Upper lobe of left lung (tissue), 6 donors: ENCODE measurements at regions not wholly inside any gene's neighbourhood (a gene's known extent, or its start where the extent isn't known, plus 50 kb on each side); places are given as distances from the start of the nearest gene placed in this dataset.

Experiments used
- ATAC-seq, 2 donors: fragments of 200-7000 bp; cut with Tn5 transposase; one replicate each; pipeline ENCODE4 v1.9.1; 2022; ENCODE audit warnings: mild to moderate bottlenecking in 2 of 2, moderate library complexity in 2 of 2; ENCODE audit not compliant: low FRiP score in 2 of 2
- DNase-seq, 2 donors: peaks; one replicate each; pipeline ENCODE4 v3.0.0-alpha.2; 2019 to 2020
- H3K27ac ChIP-seq, 4 donors: fragments of 200-600 bp; sonication (generic); one replicate each; pipeline ENCODE4 v1.5.1; 2016 to 2019
- H3K27me3 ChIP-seq, 4 donors: fragments of 200-600 bp; sonication (generic); one replicate each; pipeline ENCODE4 v1.5.1; 2017 to 2019
- H3K36me3 ChIP-seq, 4 donors: fragments of 200-600 bp; sonication (generic); one replicate each; pipeline ENCODE4 v1.5.1; 2016 to 2019
- H3K4me1 ChIP-seq, 4 donors: fragments of 200-600 bp; sonication (generic); one replicate each; pipeline ENCODE4 v1.5.1; 2018 to 2019
- H3K4me3 ChIP-seq, 4 donors: fragments of 200-600 bp; sonication (generic); one replicate each; pipeline ENCODE4 v1.5.1; 2017 to 2019; ENCODE audit warnings: mild to moderate bottlenecking in 2 of 4, moderate library complexity in 1 of 4
- H3K9me3 ChIP-seq, 4 donors: fragments of 200-600 bp; sonication (generic); one replicate each; pipeline ENCODE4 v1.5.1; 2018 to 2019
- EP300 ChIP-seq, 4 donors: sonication (generic); formaldehyde crosslinking; IDR thresholded peaks; one replicate each; pipeline ENCODE4 v1.5.1; 2017; ENCODE audit warnings: antibody characterized with exemption in 4 of 4, control low read depth in 2 of 4
- POLR2A ChIP-seq, 4 donors: fragments of 450-650 bp; IDR thresholded peaks; one replicate each; pipeline ENCODE4 v1.5.1; 2016 to 2017; ENCODE audit warnings: antibody characterized with exemption in 4 of 4, mild to moderate bottlenecking in 2 of 4
- POLR2AphosphoS5 ChIP-seq, 2 donors: sonication (generic); formaldehyde crosslinking; IDR thresholded peaks; one replicate each; pipeline ENCODE4 v1.5.1; 2017; ENCODE audit warnings: antibody characterized with exemption in 2 of 2
- WGBS, 2 donors: methylation state at CpG; one replicate each; pipeline ENCODE4 v1.1.5; 2017 to 2018; 5-methylcytosine and 5-hydroxymethylcytosine counted together
- TF ChIP-seq, protein P1 (sequence below), 6 experiments: fragments of 450-650 bp in 4 of 6; fragments of 200-600 bp in 2 of 6; sonication (generic) in 2 of 6; IDR thresholded peaks; one replicate each; pipeline ENCODE4 v1.5.1; 2016 to 2019; ENCODE audit warnings: antibody characterized with exemption in 6 of 6
- donor health status: DM: no; HTN: no; CAD: no; lungs with moderate emphysema.
- donor health status: DM: no; HTN: yes; CAD: no; lungs with severe emphysema.

DNA sequence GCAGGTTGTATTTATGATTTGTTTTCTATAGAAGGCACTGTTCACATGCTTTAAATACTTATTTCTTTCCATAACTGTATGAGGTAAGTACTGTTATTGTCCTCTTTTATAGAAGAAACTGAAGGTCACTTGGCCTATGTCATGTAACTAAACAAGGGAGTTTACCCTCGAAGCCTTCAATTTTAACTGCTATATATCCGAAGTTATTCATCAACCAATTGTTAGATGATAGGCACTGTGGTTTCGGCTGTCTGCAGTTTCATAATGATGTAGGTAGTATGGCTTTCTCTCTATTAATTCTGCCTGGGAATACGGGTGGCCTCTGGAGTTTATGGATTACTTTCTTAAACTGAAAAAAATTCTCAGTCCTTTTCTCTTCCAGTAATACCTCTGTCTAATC lies 413.3 kb upstream of the ADGRL2 start:
- Histone ChIP-seq H3K27ac (no peak overlapping the region), H3K4me3 (no peak overlapping the region), H3K27me3 (no peaks in the 10 kb centered on the region), H3K9me3 (no peaks in the 10 kb centered on the region), H3K4me1 (no peaks in the 10 kb centered on the region), H3K36me3 (no peaks in the 10 kb centered on the region)
- ATAC-seq (no peak), DNase-seq (no peak)
- WGBS, 2 donors, result 85 to 86% methylated on average over 4 of the region's 4 CpGs
- TF ChIP-seq EP300 (IDR thresholded peaks at IDR 0.05) (no peak), POLR2A (IDR thresholded peaks at IDR 0.05) (no peak), POLR2AphosphoS5 (IDR thresholded peaks at IDR 0.05) (no peak)
- TF ChIP-seq, protein P1, sequence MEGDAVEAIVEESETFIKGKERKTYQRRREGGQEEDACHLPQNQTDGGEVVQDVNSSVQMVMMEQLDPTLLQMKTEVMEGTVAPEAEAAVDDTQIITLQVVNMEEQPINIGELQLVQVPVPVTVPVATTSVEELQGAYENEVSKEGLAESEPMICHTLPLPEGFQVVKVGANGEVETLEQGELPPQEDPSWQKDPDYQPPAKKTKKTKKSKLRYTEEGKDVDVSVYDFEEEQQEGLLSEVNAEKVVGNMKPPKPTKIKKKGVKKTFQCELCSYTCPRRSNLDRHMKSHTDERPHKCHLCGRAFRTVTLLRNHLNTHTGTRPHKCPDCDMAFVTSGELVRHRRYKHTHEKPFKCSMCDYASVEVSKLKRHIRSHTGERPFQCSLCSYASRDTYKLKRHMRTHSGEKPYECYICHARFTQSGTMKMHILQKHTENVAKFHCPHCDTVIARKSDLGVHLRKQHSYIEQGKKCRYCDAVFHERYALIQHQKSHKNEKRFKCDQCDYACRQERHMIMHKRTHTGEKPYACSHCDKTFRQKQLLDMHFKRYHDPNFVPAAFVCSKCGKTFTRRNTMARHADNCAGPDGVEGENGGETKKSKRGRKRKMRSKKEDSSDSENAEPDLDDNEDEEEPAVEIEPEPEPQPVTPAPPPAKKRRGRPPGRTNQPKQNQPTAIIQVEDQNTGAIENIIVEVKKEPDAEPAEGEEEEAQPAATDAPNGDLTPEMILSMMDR (IDR thresholded peaks at IDR 0.05), result no peak

DNA sequence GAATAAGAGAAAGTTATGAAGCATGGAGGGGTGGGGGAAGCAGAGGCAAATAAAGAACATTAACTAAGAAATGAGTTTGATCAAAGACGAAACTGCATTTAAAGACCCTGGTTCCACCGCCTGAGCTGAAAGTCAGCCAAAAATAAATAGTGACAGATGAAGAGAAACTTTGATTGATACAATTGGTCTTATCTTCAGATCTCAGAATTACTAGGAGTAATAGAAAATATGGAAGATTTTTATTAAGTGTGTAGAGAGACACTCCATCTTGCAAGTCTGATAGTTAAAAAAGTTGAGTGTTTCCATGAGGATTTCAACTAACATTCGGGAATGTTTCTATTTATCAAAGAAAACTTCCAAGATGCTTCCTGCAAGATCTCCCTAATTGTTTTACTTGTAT lies 418.2 kb upstream of the ADGRL2 start:
- Histone ChIP-seq H3K9me3 (no peaks in the 10 kb centered on the region), H3K27ac (no peak overlapping the region), H3K4me1 (peaks cover 0 to 4% (median 0%) of the 10 kb centered on the region in 4 donors), H3K4me3 (no peak overlapping the region), H3K27me3 (no peaks in the 10 kb centered on the region), H3K36me3 (no peaks in the 10 kb centered on the region)
- WGBS, 2 donors, result 56 to 61% methylated on average over 3 of the region's 3 CpGs
- no peak for DNase-seq
- ATAC-seq, result no peak
- no peak for TF ChIP-seq POLR2AphosphoS5 (IDR thresholded peaks at IDR 0.05)
- no peak for TF ChIP-seq POLR2A (IDR thresholded peaks at IDR 0.05)
- no peak for TF ChIP-seq EP300 (IDR thresholded peaks at IDR 0.05)
- TF ChIP-seq, protein P1 (IDR thresholded peaks at IDR 0.05), result no peak

DNA sequence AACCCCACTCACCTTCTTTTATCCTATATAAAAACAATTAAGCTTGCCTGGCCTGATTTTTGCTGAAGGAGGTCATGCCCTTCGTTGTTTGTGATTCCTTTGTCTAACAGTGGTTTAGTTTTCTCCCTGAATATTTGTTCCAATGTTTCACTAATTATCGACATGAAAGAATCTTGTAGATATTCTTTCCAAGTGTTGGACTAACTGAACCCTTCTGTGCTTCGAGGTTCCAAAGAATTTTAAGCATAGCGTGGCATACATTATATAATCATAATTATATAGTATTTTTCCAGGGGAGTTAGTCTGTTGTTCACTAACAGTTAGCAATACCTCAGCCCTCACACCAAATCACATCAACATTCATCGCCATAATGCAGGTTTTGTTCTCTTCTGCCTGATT lies 418.9 kb upstream of the ADGRL2 start:
- Histone ChIP-seq H3K9me3 (no peaks in the 10 kb centered on the region), H3K4me3 (no peak overlapping the region), H3K36me3 (no peaks in the 10 kb centered on the region), H3K27ac (no peak overlapping the region), H3K27me3 (no peaks in the 10 kb centered on the region), H3K4me1 (peaks cover 0 to 4% (median 0%) of the 10 kb centered on the region in 4 donors)
- TF ChIP-seq POLR2A (IDR thresholded peaks at IDR 0.05), result no peak
- no peak for TF ChIP-seq POLR2AphosphoS5 (IDR thresholded peaks at IDR 0.05)
- TF ChIP-seq, protein P1 (IDR thresholded peaks at IDR 0.05), result no peak
- no peak for TF ChIP-seq EP300 (IDR thresholded peaks at IDR 0.05)
- DNase-seq, result no peak
- WGBS, 2 donors, result 76 to 80% methylated on average over 5 of the region's 5 CpGs
- ATAC-seq, result no peak

DNA sequence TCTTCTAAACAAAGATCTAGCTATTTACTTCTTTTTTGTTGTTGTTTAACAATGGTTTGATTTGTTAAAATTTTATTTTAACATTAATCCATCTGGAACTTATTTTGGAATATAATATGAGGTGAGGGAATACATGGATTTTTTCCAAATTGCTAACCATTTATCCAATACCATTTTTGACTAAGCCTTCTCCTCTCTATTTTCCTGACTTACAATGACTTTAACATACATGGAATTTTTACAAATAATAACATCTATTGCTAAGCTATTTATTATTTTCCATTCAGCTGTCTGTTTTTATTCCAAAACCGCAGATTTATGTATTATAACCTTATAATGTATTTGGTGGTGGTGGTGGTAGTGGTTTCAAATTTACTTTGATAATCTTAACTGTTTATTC lies 420.3 kb upstream of the ADGRL2 start:
- H3K36me3 ChIP-seq, result no peaks in the 10 kb centered on the region
- no peak overlapping the region for H3K4me3 ChIP-seq
- TF ChIP-seq POLR2A (IDR thresholded peaks at IDR 0.05) (no peak), EP300 (IDR thresholded peaks at IDR 0.05) (no peak), POLR2AphosphoS5 (IDR thresholded peaks at IDR 0.05) (no peak)
- TF ChIP-seq, protein P1 (IDR thresholded peaks at IDR 0.05), result no peak
- no peaks in the 10 kb centered on the region for H3K9me3 ChIP-seq
- WGBS, 2 donors, result 94 to 98% methylated on average over 1 of the region's 1 CpG
- no peaks in the 10 kb centered on the region for H3K27me3 ChIP-seq
- H3K27ac ChIP-seq, result no peak overlapping the region
- no peak for DNase-seq
- peaks cover 0 to 4% (median 0%) of the 10 kb centered on the region in 4 donors for H3K4me1 ChIP-seq
- no peak for ATAC-seq

DNA sequence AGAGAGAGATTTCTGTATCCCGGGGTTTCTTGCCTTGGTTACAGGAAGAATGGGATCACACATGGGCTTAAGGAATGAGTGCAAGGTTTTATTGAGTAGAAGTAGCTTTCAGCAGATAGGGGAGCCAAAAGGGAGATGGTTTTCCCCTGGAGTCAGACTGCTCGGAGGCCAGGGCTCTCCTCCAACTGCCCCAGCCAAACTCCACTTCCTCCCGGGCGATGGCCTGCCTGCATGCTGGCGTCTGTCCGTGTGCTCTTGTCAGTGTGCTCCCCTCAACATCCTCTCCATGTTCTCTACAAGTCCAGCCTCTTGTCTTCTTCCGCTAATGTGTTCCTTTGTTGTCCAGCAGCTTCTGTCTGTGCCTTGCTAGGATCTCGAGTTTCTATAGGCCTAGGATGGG lies 421.3 kb upstream of the ADGRL2 start:
- no peaks in the 10 kb centered on the region for H3K36me3 ChIP-seq
- H3K4me3 ChIP-seq, result no peak overlapping the region
- no peak for DNase-seq
- no peak overlapping the region for H3K27ac ChIP-seq
- peaks cover 0 to 4% (median 0%) of the 10 kb centered on the region in 4 donors for H3K4me1 ChIP-seq
- no peaks in the 10 kb centered on the region for H3K9me3 ChIP-seq
- WGBS, 2 donors, result 88 to 92% methylated on average over 8 of the region's 8 CpGs
- no peak for ATAC-seq
- TF ChIP-seq, protein P1 (IDR thresholded peaks at IDR 0.05), result no peak
- TF ChIP-seq POLR2A (IDR thresholded peaks at IDR 0.05), result no peak
- TF ChIP-seq POLR2AphosphoS5 (IDR thresholded peaks at IDR 0.05), result no peak
- no peak for TF ChIP-seq EP300 (IDR thresholded peaks at IDR 0.05)
- H3K27me3 ChIP-seq, result no peaks in the 10 kb centered on the region
